BLaER1 treated with 17β-estradiol and CSF1 and Interleukin-3, amounts not matched to agents 10 nM and 100 nM (cell line): ENCODE measurements at regions not wholly inside any gene's neighbourhood (a gene's known extent, or its start where the extent isn't known, plus 50 kb on each side); places are given as distances from the start of the nearest gene placed in this dataset.
"Not testable (repeated sequence)": the region's sequence is repeated elsewhere in the genome, so short reads cannot be mapped to it uniquely, and the experiment has no call there.

ENCODE experiments used
- H3K27ac ChIP-seq, 11 experiments: shearing (Covaris generic); formaldehyde crosslinking; 2 replicates each; pipeline ENCODE4 v1.8.1; 2022
- H3K27me3 ChIP-seq, 11 experiments: shearing (Covaris generic); formaldehyde crosslinking; 2 replicates each; pipeline ENCODE4 v1.8.1; 2022
- H3K36me3 ChIP-seq, 11 experiments: shearing (Covaris generic); formaldehyde crosslinking; 2 replicates each; pipeline ENCODE4 v1.8.1; 2022
- H3K4me1 ChIP-seq, 10 experiments: shearing (Covaris generic); formaldehyde crosslinking; 2 replicates each; pipeline ENCODE4 v1.8.1; 2022
- H3K4me2 ChIP-seq, 11 experiments: shearing (Covaris generic); formaldehyde crosslinking; 2 replicates each; pipeline ENCODE4 v1.8.1; 2022
- H3K4me3 ChIP-seq, 10 experiments: shearing (Covaris generic); formaldehyde crosslinking; 2 replicates each; pipeline ENCODE4 v1.8.1; 2022
- H3K9ac ChIP-seq, 11 experiments: shearing (Covaris generic); formaldehyde crosslinking; 2 replicates each; pipeline ENCODE4 v1.8.1; 2022
- H3K9me3 ChIP-seq, 11 experiments: shearing (Covaris generic); formaldehyde crosslinking; replicated peaks in 1 of 11; 2 replicates each; pipeline ENCODE4 v1.8.1; 2022
- H4K20me1 ChIP-seq, 11 experiments: shearing (Covaris generic); formaldehyde crosslinking; 2 replicates each; pipeline ENCODE4 v1.8.1; 2022
- Cebpa-rat ChIP-seq, 11 experiments: shearing (Covaris generic); IDR thresholded peaks; 2 replicates each; pipeline ENCODE4 v1.8.1; 2022

DNA sequence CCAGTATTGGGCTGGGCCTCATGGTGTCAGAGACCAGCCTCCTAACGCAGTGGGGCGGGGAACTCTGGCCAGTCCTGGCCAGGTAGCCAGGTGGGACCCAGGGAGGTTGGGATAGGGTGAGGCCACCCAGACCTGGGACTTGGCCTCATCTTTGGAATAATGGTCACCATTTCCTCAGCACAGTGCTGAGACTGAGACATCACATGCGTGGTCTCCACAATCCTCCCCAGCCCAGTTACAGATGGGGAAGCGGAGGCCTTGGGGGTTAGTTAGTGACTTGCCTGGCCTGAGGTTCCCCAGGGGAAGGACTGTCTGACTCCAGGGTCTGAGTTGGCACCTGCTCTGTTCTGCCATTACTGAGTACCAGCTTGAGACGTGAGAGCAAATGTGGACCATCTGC lies 77.9 kb upstream of the CASZ1 start:
- H3K27me3 ChIP-seq = peaks cover 3 to 14% (median 9%) of the 10 kb centered on the region in 11 experiments; a peak in 20 of 22 replicates
- H3K9me3 ChIP-seq = no peaks in the 10 kb centered on the region
- TF ChIP-seq Cebpa-rat (IDR thresholded peaks at IDR 0.05) = no peak
- no peak overlapping the region for H3K27ac ChIP-seq
- H3K36me3 ChIP-seq = no peaks in the 10 kb centered on the region
- H3K4me2 ChIP-seq = no peak overlapping the region
- no peak overlapping the region for H3K4me3 ChIP-seq
- no peaks in the 10 kb centered on the region for H3K4me1 ChIP-seq
- peaks cover 0 to 6% (median 0%) of the 10 kb centered on the region in 11 experiments; a peak in 4 of 22 replicates for H4K20me1 ChIP-seq
- H3K9ac ChIP-seq = no peak overlapping the region

DNA sequence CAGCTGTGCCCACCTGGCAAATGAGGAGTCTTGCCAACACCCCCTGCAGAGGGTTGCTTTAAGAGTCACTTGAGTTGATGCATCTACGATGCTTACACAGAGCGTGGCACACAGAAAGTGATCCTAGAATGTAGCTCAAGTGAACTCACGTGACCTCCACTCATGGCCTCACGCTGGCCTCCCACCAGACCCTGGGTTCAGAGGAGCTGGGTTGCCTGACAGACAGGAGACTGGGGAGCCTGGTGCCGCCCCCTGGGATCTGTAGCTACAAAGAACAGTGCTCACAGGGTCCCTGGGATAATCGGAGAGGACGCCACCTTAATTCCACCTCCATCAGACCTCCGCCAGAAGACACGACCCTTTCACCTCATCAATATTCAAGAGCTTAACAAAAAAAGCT lies 81.4 kb upstream of the CASZ1 start:
- Histone ChIP-seq H3K9me3 (no peaks in the 10 kb centered on the region), H3K4me2 (no peak overlapping the region), H3K27ac (no peak overlapping the region), H3K27me3 (no peaks in the 10 kb centered on the region), H4K20me1 (no peaks in the 10 kb centered on the region; a peak in 1 of 22 replicates), H3K4me3 (no peak overlapping the region), H3K9ac (no peak overlapping the region), H3K36me3 (no peaks in the 10 kb centered on the region), H3K4me1 (no peaks in the 10 kb centered on the region)
- no peak for TF ChIP-seq Cebpa-rat (IDR thresholded peaks at IDR 0.05)

DNA sequence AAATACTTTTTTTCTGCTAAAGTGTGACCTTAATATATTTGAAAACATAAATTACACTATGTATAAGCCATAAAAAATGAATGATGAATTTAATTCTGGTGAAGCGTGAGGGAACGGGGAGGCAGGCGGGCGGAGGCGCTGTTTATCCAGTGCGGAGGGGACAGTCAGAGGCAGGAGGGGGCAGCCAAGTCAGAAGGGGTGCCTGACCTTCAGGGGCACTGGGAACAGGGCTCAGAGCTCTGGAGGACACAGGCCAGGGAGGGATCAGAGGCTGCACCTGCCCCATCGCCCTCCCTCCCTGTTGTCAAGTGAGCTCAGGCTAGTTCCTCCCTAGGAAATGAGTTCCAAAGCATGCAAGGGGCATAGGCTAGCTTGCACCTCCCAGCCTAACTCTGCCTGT lies 82.0 kb upstream of the CASZ1 start:
- H3K4me3 ChIP-seq = no peak overlapping the region
- H3K4me2 ChIP-seq = no peak overlapping the region
- no peaks in the 10 kb centered on the region for H3K4me1 ChIP-seq
- H3K9ac ChIP-seq = no peak overlapping the region
- H3K36me3 ChIP-seq = no peaks in the 10 kb centered on the region
- H4K20me1 ChIP-seq = no peaks in the 10 kb centered on the region; a peak in 1 of 22 replicates
- H3K27ac ChIP-seq = no peak overlapping the region
- no peaks in the 10 kb centered on the region for H3K27me3 ChIP-seq
- H3K9me3 ChIP-seq = no peaks in the 10 kb centered on the region
- TF ChIP-seq Cebpa-rat (IDR thresholded peaks at IDR 0.05) = no peak

DNA sequence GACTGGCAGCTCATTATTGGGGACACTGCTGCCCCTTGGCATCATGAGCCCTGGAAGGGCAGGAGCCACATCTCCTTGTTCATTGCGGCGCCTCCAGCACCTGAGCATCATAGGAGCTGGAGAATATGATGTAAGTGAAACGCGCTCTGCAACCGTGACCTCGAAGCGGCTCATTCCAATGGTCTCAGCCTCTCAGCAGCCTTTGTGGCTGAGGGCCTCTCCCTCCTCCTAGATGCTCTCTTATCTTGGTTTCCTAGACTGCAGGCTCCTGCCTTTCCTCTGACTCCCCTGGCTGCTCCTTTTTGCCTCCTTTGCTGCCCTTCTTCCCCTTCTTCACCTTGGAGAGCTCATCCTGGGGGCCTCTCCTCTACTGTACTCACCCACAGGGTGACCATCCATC lies 83.6 kb upstream of the CASZ1 start:
- Histone ChIP-seq H4K20me1 (no peaks in the 10 kb centered on the region; a peak in 1 of 22 replicates), H3K27me3 (no peaks in the 10 kb centered on the region), H3K9ac (no peak overlapping the region), H3K36me3 (no peaks in the 10 kb centered on the region), H3K4me2 (no peak overlapping the region), H3K9me3 (no peaks in the 10 kb centered on the region), H3K4me3 (no peak overlapping the region), H3K27ac (no peak overlapping the region), H3K4me1 (no peaks in the 10 kb centered on the region)
- no peak for TF ChIP-seq Cebpa-rat (IDR thresholded peaks at IDR 0.05)

DNA sequence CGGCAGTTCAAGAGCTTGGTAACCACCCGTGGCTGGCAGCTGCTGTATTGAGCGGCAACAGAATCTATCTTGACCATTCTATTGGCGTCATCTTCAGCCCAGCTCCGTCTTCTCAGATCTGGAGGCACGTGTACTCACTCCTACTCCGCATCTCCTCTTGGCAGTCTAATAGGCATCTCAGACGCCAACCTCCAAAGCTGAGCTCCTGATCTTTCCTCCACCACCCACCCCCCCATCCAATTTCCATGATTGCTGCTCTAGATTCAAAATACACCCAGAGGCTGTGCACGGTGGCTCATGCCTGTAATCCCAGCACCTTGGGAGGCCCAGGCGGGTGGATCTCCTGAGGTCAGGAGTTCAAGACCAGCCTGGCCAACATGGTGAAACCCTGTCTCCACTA lies 84.6 kb upstream of the CASZ1 start:
- H3K4me1 ChIP-seq = no peaks in the 10 kb centered on the region
- no peak for TF ChIP-seq Cebpa-rat (IDR thresholded peaks at IDR 0.05)
- H3K9me3 ChIP-seq = no peaks in the 10 kb centered on the region
- no peaks in the 10 kb centered on the region for H3K36me3 ChIP-seq
- H3K27me3 ChIP-seq = peaks cover 0 to 2% (median 0%) of the 10 kb centered on the region in 11 experiments; a peak in 1 of 22 replicates
- no peak overlapping the region for H3K4me3 ChIP-seq
- H3K27ac ChIP-seq = no peak overlapping the region
- H3K9ac ChIP-seq = no peak overlapping the region
- H4K20me1 ChIP-seq = no peaks in the 10 kb centered on the region; a peak in 1 of 22 replicates
- no peak overlapping the region for H3K4me2 ChIP-seq

DNA sequence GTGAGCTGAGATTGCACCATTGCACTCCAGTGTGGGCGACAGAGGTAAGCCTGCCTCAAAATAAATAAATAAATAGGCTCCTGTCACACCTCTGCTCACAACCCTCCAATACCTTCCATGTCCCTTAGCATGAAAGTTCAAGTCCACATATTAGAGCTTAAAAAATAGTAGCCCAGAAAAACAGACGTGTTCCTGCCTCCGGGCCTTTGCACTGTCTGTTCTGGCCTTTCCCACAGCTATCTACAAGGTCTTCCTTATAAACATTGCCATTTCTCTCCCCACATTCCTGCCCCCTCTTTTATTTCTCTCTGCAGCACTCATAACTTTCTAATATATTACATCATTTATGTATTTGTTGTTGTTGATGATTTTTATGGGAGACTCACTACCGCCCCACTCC lies 85.6 kb upstream of the CASZ1 start:
- Histone ChIP-seq H3K4me2 (no peak overlapping the region), H3K9ac (no peak overlapping the region), H3K27me3 (peaks cover 3 to 10% (median 5%) of the 10 kb centered on the region in 11 experiments; a peak in 20 of 22 replicates), H3K36me3 (no peaks in the 10 kb centered on the region), H4K20me1 (no peaks in the 10 kb centered on the region; a peak in 1 of 22 replicates), H3K4me1 (no peaks in the 10 kb centered on the region), H3K9me3 (no peaks in the 10 kb centered on the region), H3K27ac (no peak overlapping the region), H3K4me3 (no peak overlapping the region)
- TF ChIP-seq Cebpa-rat (IDR thresholded peaks at IDR 0.05) = no peak

DNA sequence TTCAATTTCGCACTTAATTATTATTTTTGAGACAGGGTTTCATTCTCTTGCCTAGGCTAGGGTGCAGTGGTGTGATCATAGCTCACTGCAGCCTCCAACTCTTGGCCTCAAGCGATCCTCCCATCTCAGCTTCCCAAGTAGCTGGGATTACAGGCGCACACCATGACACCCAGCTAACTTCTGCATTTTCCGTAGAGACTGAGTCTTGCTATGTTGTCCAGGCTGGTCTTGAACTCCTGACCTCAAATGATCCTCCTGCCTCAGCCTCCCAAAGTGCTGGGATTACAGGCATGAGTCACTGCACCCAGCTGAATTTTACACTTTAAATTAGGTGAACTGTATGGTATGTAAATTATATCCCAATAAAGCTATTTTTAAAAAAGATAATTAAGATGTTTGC lies 90.6 kb upstream of the CASZ1 start:
- H3K4me3 ChIP-seq, H3K36me3 ChIP-seq, H3K4me2 ChIP-seq, H3K27ac ChIP-seq, H3K9me3 ChIP-seq, H3K9ac ChIP-seq: not testable (repeated sequence)
- H4K20me1 ChIP-seq = peaks cover 0 to 19% (median 0%) of the 10 kb centered on the region in 11 experiments; a peak in 4 of 22 replicates
- H3K4me1 ChIP-seq = peaks cover 0 to 10% (median 0%) of the 10 kb centered on the region in 10 experiments; a peak in 2 of 20 replicates
- peaks cover 45 to 59% (median 50%) of the 10 kb centered on the region in 11 experiments for H3K27me3 ChIP-seq

DNA sequence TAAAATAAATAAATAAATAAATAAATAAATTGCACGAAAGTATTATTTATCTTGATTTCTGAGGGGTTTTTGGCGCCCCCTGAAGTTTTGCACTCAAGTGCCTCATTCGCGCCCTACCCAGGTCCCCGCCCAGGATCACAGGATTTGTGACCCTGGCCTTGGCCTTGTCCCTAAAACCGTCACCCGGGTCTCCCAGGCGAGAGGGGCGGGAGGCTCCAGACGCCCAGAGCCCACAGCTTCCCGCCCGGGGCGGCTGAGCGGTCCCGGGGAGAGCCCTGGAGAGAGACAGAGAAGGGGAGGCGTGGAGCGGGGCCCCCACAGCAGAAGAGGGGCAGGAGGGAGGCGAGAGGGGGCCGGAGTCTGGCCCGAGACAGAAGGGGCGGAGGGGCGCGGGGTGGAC lies 91.8 kb upstream of the CASZ1 start:
- H3K9ac ChIP-seq = no peak overlapping the region
- H3K4me2 ChIP-seq = peak overlapping the region in 3 of 11 experiments; percentile 20 to 36 (median 32); a peak in 3 of 22 replicates
- TF ChIP-seq Cebpa-rat (IDR thresholded peaks at IDR 0.05) = no peak
- H3K27me3 ChIP-seq = peaks cover 45 to 62% (median 50%) of the 10 kb centered on the region in 11 experiments
- H3K27ac ChIP-seq = no peak overlapping the region
- H3K4me3 ChIP-seq = peak overlapping the region in 2 of 10 experiments; percentile 5 to 28; a peak in 1 of 20 replicates
- peaks cover 0 to 19% (median 0%) of the 10 kb centered on the region in 11 experiments; a peak in 4 of 22 replicates for H4K20me1 ChIP-seq
- H3K9me3 ChIP-seq = no peaks in the 10 kb centered on the region
- peaks cover 0 to 10% (median 0%) of the 10 kb centered on the region in 10 experiments; a peak in 2 of 20 replicates for H3K4me1 ChIP-seq
- H3K36me3 ChIP-seq = no peaks in the 10 kb centered on the region

DNA sequence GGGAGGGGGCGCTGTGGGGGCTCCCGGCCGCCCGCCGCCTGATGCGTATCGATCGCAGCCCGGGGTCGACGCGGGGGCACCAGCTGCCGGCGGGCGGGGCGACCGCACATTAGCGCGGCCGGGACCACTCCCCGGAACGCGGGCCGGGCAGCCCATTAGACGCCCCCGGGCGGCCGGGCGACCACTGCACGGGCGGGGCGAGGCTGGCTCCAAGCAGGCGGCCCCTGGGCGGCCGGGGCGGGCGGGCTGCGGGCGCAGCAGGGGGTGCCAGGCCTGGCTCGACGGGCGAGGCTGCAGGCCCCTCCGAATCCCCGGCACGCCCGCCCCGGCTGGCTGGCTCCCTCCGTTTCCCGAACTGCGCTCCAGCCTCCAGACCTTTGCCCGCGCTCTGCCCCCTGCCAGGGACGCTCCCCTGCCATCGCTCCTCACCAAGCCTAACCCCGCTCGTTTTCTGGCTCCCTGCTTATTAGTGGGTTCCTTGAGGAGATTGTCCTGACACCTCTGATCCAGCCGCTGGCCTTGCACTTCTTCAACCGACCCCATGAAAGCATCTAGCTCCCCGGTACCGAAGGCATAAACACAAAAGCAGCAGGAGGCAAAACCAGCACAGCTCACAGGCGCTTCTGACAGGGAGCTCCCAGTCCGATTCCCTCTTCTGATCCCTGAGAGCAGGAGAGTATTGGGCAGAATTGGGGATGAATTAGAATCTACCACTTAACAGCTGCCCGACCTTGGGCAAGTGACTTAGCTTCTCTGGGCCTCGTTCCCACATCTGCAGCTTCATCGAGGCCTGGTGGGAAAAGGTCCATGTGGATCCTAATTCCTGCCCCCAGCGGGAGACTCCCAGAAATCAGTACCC lies 92.6 kb upstream of the CASZ1 start:
- peaks cover 45 to 62% (median 50%) of the 10 kb centered on the region in 11 experiments for H3K27me3 ChIP-seq
- peak overlapping the region in 1 of 10 experiments; percentile 5; a peak in 1 of 20 replicates for H3K4me3 ChIP-seq
- no peak overlapping the region for H3K4me2 ChIP-seq

More for the DNA sequence above, 92.6 kb upstream of the CASZ1 start:
- H3K4me1 ChIP-seq = peaks cover 0 to 10% (median 0%) of the 10 kb centered on the region in 10 experiments; a peak in 2 of 20 replicates
- H3K27ac ChIP-seq = no peak overlapping the region
- no peak overlapping the region for H3K9ac ChIP-seq
- no peaks in the 10 kb centered on the region for H3K9me3 ChIP-seq
- H4K20me1 ChIP-seq = peaks cover 0 to 19% (median 0%) of the 10 kb centered on the region in 11 experiments; a peak in 4 of 22 replicates
- no peaks in the 10 kb centered on the region for H3K36me3 ChIP-seq
- no peak for TF ChIP-seq Cebpa-rat (IDR thresholded peaks at IDR 0.05)
